Natural killer cell (primary cell): ENCODE measurements at regions not wholly inside any gene's neighbourhood (a gene's known extent, or its start where the extent isn't known, plus 50 kb on each side); places are given as distances from the start of the nearest gene placed in this dataset.

Source experiments
- ATAC-seq, 3 donors: fragments of 150-1000 bp in 2 of 3; fragments of 200-7000 bp in 1 of 3; cut with Tn5 transposase; 1 replicate in 1 of 3; 2 replicates in 2 of 3; pipeline ENCODE4 v1.10.0; 2021; ENCODE audit warnings: mild to moderate bottlenecking in 2 of 3, moderate library complexity in 2 of 3
- DNase-seq, 2 donors: peaks; one replicate each; pipeline versions ENCODE4 v3.0.0 to v3.0.0-alpha.2; 2013 to 2021; ENCODE audit warnings: mixed read lengths in 1 of 2
- H3K27ac ChIP-seq: one replicate; pipeline ENCODE4 v1.5.1; 2013; ENCODE audit warnings: mild to moderate bottlenecking, low read length
- H3K27me3 ChIP-seq: one replicate; pipeline ENCODE4 v1.6.1; 2013; ENCODE audit warnings: low read length; ENCODE audit not compliant: control insufficient read depth, insufficient read depth
- H3K36me3 ChIP-seq: one replicate; pipeline ENCODE4 v1.6.1; 2013; ENCODE audit warnings: low read length; ENCODE audit not compliant: control insufficient read depth, insufficient read depth
- H3K4me1 ChIP-seq: one replicate; pipeline ENCODE4 v1.6.1; 2013; ENCODE audit warnings: low read length; ENCODE audit not compliant: control insufficient read depth, insufficient read depth
- H3K4me3 ChIP-seq: one replicate; pipeline ENCODE4 v1.5.1; 2013; ENCODE audit warnings: low read length
- H3K9me3 ChIP-seq: one replicate; pipeline ENCODE4 v1.6.1; 2013; ENCODE audit warnings: low read length; ENCODE audit not compliant: control insufficient read depth, insufficient read depth
- H3K27ac Mint-ChIP-seq, 2 donors: one replicate each; pipeline ENCODE4 v1.8.0; 2022; ENCODE audit warnings: mild to moderate bottlenecking in 2 of 2, mixed read lengths in 2 of 2, moderate library complexity in 1 of 2
- H3K27me3 Mint-ChIP-seq, 2 donors: one replicate each; pipeline ENCODE4 v1.8.0; 2022; ENCODE audit warnings: low read depth in 2 of 2, mixed read lengths in 2 of 2
- H3K36me3 Mint-ChIP-seq: one replicate; pipeline ENCODE4 v1.8.0; 2022; ENCODE audit warnings: mixed read lengths
- H3K4me1 Mint-ChIP-seq, 2 donors: one replicate each; pipeline ENCODE4 v1.8.0; 2022; ENCODE audit warnings: mixed read lengths in 2 of 2
- H3K4me3 Mint-ChIP-seq: one replicate; pipeline ENCODE4 v1.8.0; 2022; ENCODE audit warnings: mild to moderate bottlenecking, moderate library complexity, mixed read lengths
- H3K9me3 Mint-ChIP-seq, 2 donors: one replicate each; pipeline ENCODE4 v1.8.0; 2022; ENCODE audit warnings: mixed read lengths in 2 of 2
- CTCF ChIP-seq: fragments of 200-600 bp; IDR thresholded peaks from one replicate; pipeline ENCODE4 v1.8.0; 2022; ENCODE audit warnings: antibody characterized with exemption
- WGBS: methylation state at CpG from one replicate; pipeline ENCODE4 v1.1.7; 2013; ENCODE audit warnings: missing lambda C conversion rate; ENCODE audit not compliant: insufficient coverage; 5-methylcytosine and 5-hydroxymethylcytosine counted together
- intact Hi-C: fragments of 100-400 bp; cut with micrococcal nuclease; formaldehyde crosslinking; loops from one replicate; pipeline ENCODE4 v1.14.2; 2022

DNA sequence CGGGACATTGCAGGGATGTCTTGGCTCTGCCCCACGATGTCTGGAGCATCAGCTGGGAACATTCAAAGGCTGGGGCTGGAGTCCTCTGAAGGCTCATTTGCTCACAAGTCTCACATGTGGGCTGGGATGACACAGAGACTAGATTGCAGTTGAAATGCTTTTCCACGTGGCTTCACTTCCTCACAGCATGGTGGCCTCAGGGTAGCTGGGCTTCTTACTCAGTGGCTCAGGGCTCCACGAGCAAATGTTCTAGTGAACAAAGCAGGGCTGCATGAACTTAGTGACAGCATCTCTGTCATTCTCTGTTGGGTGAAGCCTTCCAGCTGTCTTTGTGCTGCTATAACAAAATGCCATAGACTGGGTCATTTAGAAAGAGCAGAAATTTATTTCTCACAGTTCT is 247.0 kb upstream of the POU3F1 start:
- Mint-ChIP-seq H3K27ac (no peak overlapping the region), H3K9me3 (no peaks in the 10 kb centered on the region), H3K27me3 (peaks cover 45 to 61% of the 10 kb centered on the region in 2 donors), H3K4me1 (peaks cover 8 to 20% of the 10 kb centered on the region in 2 donors), H3K4me3 (no peak overlapping the region), H3K36me3 (no peaks in the 10 kb centered on the region)
- no peak for TF ChIP-seq CTCF
- H3K4me3 ChIP-seq: no peak overlapping the region
- peaks cover 10% of the 10 kb centered on the region for H3K27me3 ChIP-seq
- ATAC-seq: no peak
- H3K4me1 ChIP-seq: no peaks in the 10 kb centered on the region
- no peak for DNase-seq
- H3K36me3 ChIP-seq: no peaks in the 10 kb centered on the region
- 77% methylated on average over 4 of the region's 4 CpGs for WGBS
- no peaks in the 10 kb centered on the region for H3K9me3 ChIP-seq
- H3K27ac ChIP-seq: no peak overlapping the region
- intact Hi-C loops: no loop called here

GRCh38 chr1:38292969-38293368 is 246.4 kb upstream of the POU3F1 start:
- no peak overlapping the region for H3K4me3 Mint-ChIP-seq
- H3K27me3 Mint-ChIP-seq: peaks cover 41 to 58% of the 10 kb centered on the region in 2 donors
- intact Hi-C loops: no loop called here
- no peaks in the 10 kb centered on the region for H3K4me1 ChIP-seq
- peaks cover 10% of the 10 kb centered on the region for H3K27me3 ChIP-seq
- no peaks in the 10 kb centered on the region for H3K36me3 Mint-ChIP-seq
- peaks cover 8 to 20% of the 10 kb centered on the region in 2 donors for H3K4me1 Mint-ChIP-seq
- no peaks in the 10 kb centered on the region for H3K36me3 ChIP-seq
- TF ChIP-seq CTCF: no peak
- no peak overlapping the region for H3K27ac ChIP-seq
- ATAC-seq (no peak), DNase-seq (no peak)
- WGBS: 92% methylated on average over 3 of the region's 3 CpGs
- H3K4me3 ChIP-seq: no peak overlapping the region
- H3K27ac Mint-ChIP-seq: no peak overlapping the region
- H3K9me3 Mint-ChIP-seq: no peaks in the 10 kb centered on the region
- H3K9me3 ChIP-seq: no peaks in the 10 kb centered on the region

DNA sequence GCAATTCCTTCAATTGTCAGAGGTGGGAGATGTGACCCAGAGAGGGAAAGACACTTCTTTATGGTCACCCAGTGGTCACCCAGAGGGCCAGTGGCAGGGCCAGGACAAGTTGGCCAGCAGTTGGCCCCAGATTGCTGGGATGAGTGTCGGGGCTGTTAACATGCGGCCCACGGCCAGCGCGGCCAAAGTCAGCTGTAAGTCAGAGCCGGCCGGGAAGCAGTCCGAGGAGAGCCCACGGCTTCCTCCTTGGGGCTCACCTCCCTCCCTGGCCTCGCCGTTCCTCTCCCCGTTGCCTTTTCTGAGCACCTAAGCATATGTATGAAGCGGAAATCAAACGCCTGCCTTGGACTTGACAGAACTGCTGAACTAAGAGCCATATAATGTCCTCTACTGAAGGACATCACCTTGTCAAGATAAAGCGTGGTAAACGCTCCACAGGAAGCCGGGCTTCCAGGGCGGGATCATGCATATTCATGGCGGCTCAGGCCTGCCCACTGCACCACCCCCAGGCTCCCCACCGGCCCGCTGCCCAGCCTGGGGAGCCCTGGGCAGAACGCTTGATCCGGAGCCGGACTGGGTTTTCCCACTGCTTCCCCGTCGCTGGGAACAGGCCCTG is 245.4 kb upstream of the POU3F1 start:
- Histone ChIP-seq H3K27ac (no peak overlapping the region), H3K27me3 (peaks cover 10% of the 10 kb centered on the region), H3K36me3 (no peaks in the 10 kb centered on the region), H3K4me1 (no peaks in the 10 kb centered on the region), H3K9me3 (no peaks in the 10 kb centered on the region), H3K4me3 (no peak overlapping the region)
- WGBS: 8% methylated on average over 26 of the region's 26 CpGs
- Mint-ChIP-seq H3K4me3 (no peak overlapping the region), H3K36me3 (no peaks in the 10 kb centered on the region), H3K9me3 (no peaks in the 10 kb centered on the region), H3K27ac (no peak overlapping the region), H3K4me1 (peaks cover 8 to 20% of the 10 kb centered on the region in 2 donors), H3K27me3 (peaks cover 38 to 60% of the 10 kb centered on the region in 2 donors)
- intact Hi-C loops: no loop called here
- ATAC-seq (no peak), DNase-seq (no peak)
- no peak for TF ChIP-seq CTCF

DNA sequence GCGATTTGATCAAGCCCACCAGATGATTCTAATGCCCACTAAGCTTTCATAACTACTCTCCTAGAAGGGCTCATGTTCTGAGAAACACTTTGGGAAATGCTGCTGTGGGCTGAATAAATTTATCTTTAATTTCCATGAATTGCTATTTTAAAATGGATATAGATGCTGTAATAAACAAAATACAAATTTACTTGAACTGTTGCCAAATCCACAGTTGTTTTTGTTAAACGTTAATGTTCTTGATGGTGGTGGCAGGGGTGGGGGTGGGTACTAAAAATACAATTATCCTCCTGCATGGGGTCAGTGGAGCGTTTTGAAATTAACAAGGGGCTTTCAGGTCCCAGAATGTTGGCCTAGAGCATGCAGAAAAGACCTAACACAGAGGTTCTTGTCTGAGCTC is 244.7 kb upstream of the POU3F1 start:
- Histone ChIP-seq H3K4me3 (no peak overlapping the region), H3K4me1 (no peaks in the 10 kb centered on the region), H3K27ac (no peak overlapping the region), H3K27me3 (peaks cover 10% of the 10 kb centered on the region), H3K9me3 (no peaks in the 10 kb centered on the region), H3K36me3 (no peaks in the 10 kb centered on the region)
- Mint-ChIP-seq H3K27ac (no peak overlapping the region), H3K27me3 (peaks cover 34 to 60% of the 10 kb centered on the region in 2 donors), H3K4me3 (no peak overlapping the region), H3K36me3 (no peaks in the 10 kb centered on the region), H3K4me1 (peaks cover 8 to 20% of the 10 kb centered on the region in 2 donors), H3K9me3 (no peaks in the 10 kb centered on the region)
- WGBS: 54% methylated on average over 3 of the region's 3 CpGs
- no peak for DNase-seq
- no peak for TF ChIP-seq CTCF
- intact Hi-C loops: no loop called here
- no peak for ATAC-seq
